OCI-LY1 (cell line): ENCODE measurements at regions not wholly inside any gene's neighbourhood (a gene's known extent, or its start where the extent isn't known, plus 50 kb on each side); places are given as distances from the start of the nearest gene placed in this dataset.

ENCODE experiments used
- EZH2 ChIP-seq: fragments of 200-600 bp; sonication (generic), shearing (Covaris generic); IDR thresholded peaks from 2 replicates; pipeline ENCODE4 v1.8.0; 2017; ENCODE audit warnings: borderline replicate concordance, mixed run types, mild to moderate bottlenecking, antibody characterized with exemption, low read length, moderate library complexity, mixed read lengths
- TF ChIP-seq, protein P1 (sequence below): fragments of 200-600 bp; sonication (generic), shearing (Covaris generic); IDR thresholded peaks from 2 replicates; pipeline ENCODE4 v1.5.1; 2017; ENCODE audit warnings: mild to moderate bottlenecking, antibody characterized with exemption, low read length, moderate library complexity, mixed read lengths

DNA sequence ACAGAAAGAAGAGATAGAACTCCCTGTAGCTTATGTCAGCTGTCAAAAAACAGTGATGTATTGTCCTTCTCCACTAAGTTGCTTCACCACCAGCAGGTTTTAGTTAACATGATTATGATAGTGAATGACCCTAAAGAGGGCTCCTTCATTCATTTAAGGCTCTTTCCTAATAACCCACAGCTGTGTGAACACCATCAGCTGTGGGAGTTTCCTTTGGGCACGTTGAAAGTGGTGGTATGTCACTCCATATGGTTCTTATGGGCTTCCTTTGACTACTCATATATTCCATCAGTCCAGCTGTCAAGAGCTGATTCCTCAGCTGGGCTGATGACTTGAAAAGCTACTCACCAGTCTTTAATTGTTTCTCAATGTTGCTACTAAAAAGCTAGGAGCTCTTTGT is 210.3 kb downstream of the UBE2E3 start:
- TF ChIP-seq, protein P1, sequence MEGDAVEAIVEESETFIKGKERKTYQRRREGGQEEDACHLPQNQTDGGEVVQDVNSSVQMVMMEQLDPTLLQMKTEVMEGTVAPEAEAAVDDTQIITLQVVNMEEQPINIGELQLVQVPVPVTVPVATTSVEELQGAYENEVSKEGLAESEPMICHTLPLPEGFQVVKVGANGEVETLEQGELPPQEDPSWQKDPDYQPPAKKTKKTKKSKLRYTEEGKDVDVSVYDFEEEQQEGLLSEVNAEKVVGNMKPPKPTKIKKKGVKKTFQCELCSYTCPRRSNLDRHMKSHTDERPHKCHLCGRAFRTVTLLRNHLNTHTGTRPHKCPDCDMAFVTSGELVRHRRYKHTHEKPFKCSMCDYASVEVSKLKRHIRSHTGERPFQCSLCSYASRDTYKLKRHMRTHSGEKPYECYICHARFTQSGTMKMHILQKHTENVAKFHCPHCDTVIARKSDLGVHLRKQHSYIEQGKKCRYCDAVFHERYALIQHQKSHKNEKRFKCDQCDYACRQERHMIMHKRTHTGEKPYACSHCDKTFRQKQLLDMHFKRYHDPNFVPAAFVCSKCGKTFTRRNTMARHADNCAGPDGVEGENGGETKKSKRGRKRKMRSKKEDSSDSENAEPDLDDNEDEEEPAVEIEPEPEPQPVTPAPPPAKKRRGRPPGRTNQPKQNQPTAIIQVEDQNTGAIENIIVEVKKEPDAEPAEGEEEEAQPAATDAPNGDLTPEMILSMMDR = no peak
- no peak for TF ChIP-seq EZH2
